Adrenal gland (tissue), 9 donors: ENCODE measurements at regions not wholly inside any gene's neighbourhood (a gene's known extent, or its start where the extent isn't known, plus 50 kb on each side); places are given as distances from the start of the nearest gene placed in this dataset.

Source experiments
- DNase-seq, 7 donors: peaks; one replicate each; pipeline ENCODE4 v3.0.0-alpha.2; 2019 to 2020
- H3K27ac ChIP-seq, 5 donors: fragments of 200-600 bp; sonication (generic) in 4 of 5; 1 replicate in 3 of 5; 2 replicates in 2 of 5; pipeline versions ENCODE4 v1.5.1 to v1.8.0; 2016 to 2020; ENCODE audit warnings: mild to moderate bottlenecking in 1 of 5
- H3K27me3 ChIP-seq: fragments of 200-600 bp; 2 replicates; pipeline ENCODE4 v1.8.0; 2021
- H3K36me3 ChIP-seq, 2 donors: fragments of 200-600 bp; replicated peaks in 1 of 2; 1 replicate in 1 of 2; 2 replicates in 1 of 2; pipeline versions ENCODE4 v1.5.1 to v1.8.0; 2018 to 2022
- H3K4me1 ChIP-seq, 2 donors: fragments of 200-600 bp; replicated peaks in 1 of 2; 1 replicate in 1 of 2; 2 replicates in 1 of 2; pipeline versions ENCODE4 v1.5.1 to v1.8.0; 2018 to 2021
- H3K4me3 ChIP-seq, 4 donors: fragments of 200-600 bp; sonication (generic) in 3 of 4; one replicate each; pipeline ENCODE4 v1.5.1; 2016 to 2018
- H3K9me3 ChIP-seq, 3 donors: fragments of 200-600 bp; sonication (generic) in 1 of 3; replicated peaks in 1 of 3; 1 replicate in 2 of 3; 2 replicates in 1 of 3; pipeline versions ENCODE4 v1.5.1 to v1.8.0; 2016 to 2021
- POLR2A ChIP-seq, 2 donors: fragments of 450-650 bp; IDR thresholded peaks; one replicate each; pipeline ENCODE4 v1.6.1; 2017; ENCODE audit warnings: antibody characterized with exemption in 2 of 2, mild to moderate bottlenecking in 2 of 2, moderate library complexity in 1 of 2
- WGBS, 4 donors: extraction: QIAGEN DNeasy Blood & Tissue Kit in 2 of 4; methylation state at CpG; one replicate each; pipeline versions ENCODE4 v1.1.5 to v1.1.7; 2013 to 2017; 5-methylcytosine and 5-hydroxymethylcytosine counted together
- intact Hi-C, 2 donors: fragments of 100-400 bp; cut with DNase I; formaldehyde crosslinking; loops; one replicate each; pipeline versions ENCODE4 v1.14.1 to v1.15.0; 2022 to 2023
- TF ChIP-seq, protein P1 (sequence below), 6 experiments: fragments of 450-650 bp in 4 of 6; fragments of 200-600 bp in 2 of 6; sonication (generic) in 1 of 6; IDR thresholded peaks; 1 replicate in 5 of 6; 2 replicates in 1 of 6; pipeline versions ENCODE4 v1.5.1 to v1.8.0; 2016 to 2021; ENCODE audit warnings: antibody characterized with exemption in 6 of 6, mild to moderate bottlenecking in 2 of 6, moderate library complexity in 1 of 6
- donor health status: healthy with polysubstance abuse.
- donor health status: Bipolar disorder and iron deficiency.
- donor health status: DM: yes; HTN: yes; CAD: no.
- donor health status: DM: no; HTN: no; CAD: no.
- donor health status: DM: no; HTN: no; CAD: no.

DNA sequence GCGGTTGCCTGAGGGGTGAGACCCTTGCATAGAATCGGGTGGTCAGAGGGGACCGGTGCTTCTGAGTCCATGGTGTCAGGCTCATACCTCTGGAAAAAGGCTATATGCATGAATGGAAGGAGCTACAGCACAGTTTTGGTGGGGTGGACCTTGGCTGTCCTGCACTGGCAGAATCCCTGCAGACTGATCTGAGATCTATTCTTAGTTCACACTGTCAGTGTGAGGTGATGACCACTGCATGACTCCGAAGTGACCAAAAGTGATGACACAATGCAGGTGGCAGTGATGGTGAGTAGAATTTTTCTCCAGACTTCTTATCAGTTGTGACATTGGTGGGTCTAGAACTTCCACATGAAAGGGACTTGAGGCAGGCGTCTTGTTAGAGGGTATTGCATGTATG is 105.2 kb upstream of the SLC28A3 start:
- DNase-seq, result no peak
- 78 to 91% (median 85%) methylated on average over 5 of the region's 5 CpGs for WGBS, 4 donors
- no peaks in the 10 kb centered on the region for H3K9me3 ChIP-seq
- no peak overlapping the region for H3K27ac ChIP-seq
- TF ChIP-seq, protein P1, sequence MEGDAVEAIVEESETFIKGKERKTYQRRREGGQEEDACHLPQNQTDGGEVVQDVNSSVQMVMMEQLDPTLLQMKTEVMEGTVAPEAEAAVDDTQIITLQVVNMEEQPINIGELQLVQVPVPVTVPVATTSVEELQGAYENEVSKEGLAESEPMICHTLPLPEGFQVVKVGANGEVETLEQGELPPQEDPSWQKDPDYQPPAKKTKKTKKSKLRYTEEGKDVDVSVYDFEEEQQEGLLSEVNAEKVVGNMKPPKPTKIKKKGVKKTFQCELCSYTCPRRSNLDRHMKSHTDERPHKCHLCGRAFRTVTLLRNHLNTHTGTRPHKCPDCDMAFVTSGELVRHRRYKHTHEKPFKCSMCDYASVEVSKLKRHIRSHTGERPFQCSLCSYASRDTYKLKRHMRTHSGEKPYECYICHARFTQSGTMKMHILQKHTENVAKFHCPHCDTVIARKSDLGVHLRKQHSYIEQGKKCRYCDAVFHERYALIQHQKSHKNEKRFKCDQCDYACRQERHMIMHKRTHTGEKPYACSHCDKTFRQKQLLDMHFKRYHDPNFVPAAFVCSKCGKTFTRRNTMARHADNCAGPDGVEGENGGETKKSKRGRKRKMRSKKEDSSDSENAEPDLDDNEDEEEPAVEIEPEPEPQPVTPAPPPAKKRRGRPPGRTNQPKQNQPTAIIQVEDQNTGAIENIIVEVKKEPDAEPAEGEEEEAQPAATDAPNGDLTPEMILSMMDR (IDR thresholded peaks at IDR 0.05), result no peak
- TF ChIP-seq POLR2A (IDR thresholded peaks at IDR 0.05), result no peak
- H3K4me3 ChIP-seq, result no peak overlapping the region
- intact Hi-C loops, result no loop called here
- H3K27me3 ChIP-seq, result no peaks in the 10 kb centered on the region
- no peaks in the 10 kb centered on the region for H3K36me3 ChIP-seq
- no peaks in the 10 kb centered on the region for H3K4me1 ChIP-seq

DNA sequence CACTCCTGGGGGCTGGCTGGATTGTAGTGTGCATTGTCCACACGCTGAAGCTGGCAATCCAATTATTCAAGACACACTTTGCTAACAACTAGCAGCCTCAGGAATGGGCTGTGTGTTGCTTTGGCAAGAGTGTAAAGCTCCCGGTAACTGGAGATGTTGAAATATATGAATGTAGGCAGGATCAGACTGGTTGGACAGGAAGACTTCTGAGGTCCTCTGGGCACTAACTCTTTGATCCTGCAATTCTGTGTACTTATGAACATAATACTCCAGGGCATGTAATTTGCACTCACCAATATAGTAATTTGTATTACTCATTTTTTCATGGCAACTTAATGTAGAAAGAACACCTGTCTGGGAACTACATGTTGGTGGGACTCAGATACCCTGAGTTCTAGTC is 106.7 kb upstream of the SLC28A3 start:
- Histone ChIP-seq H3K27ac (no peak overlapping the region), H3K27me3 (no peaks in the 10 kb centered on the region), H3K9me3 (no peaks in the 10 kb centered on the region), H3K4me1 (no peaks in the 10 kb centered on the region), H3K36me3 (no peaks in the 10 kb centered on the region), H3K4me3 (no peak overlapping the region)
- DNase-seq, result no peak
- no peak for TF ChIP-seq POLR2A (IDR thresholded peaks at IDR 0.05)
- TF ChIP-seq, protein P1 (IDR thresholded peaks at IDR 0.05), result no peak
- intact Hi-C loops, result no loop called here
- 52 to 100% (median 80%) methylated on average over 2 of the region's 2 CpGs for WGBS, 4 donors

DNA sequence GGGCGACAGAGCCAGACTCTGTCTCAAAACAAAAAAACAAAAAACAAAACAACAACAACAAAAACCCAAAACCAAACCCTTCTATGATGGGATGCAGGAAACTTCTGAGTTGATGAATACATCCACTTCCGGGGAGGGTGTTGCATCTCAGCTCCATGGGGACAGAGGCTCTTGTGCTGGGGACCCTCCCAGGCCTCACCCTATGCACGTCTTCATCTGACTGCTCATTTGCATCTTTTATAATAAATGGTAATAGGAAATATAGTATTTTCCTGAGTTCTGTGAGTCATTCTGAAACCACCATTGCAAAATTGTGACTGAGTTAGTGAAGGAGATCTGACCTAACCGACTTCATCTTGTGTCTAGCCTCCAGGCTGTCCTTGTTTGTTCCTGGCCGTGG is 109.5 kb upstream of the SLC28A3 start:
- WGBS, 4 donors, result 50 to 69% (median 62%) methylated on average over 5 of the region's 5 CpGs

DNA sequence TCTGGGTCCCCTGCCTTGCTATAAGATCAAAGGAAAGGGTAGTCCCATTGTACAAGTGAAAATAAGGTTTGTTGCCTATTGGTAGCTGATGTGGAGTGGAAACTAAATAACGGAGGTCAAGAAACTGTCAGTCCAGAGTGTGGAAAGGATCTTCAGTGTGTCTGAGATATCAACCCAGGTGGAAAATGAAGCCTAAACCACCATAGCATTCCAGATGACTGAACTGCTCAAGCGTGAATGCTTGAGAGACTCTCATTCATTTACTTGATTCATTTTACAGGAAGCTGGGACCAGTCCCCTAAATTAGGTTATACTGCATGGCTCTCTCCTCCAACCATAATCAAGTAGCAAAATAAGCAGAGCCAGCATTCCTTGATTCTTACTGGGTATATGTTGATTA is 116.0 kb upstream of the SLC28A3 start:
- H3K4me1 ChIP-seq, result no peaks in the 10 kb centered on the region
- WGBS, 4 donors, result 64 to 84% (median 70%) methylated on average over 2 of the region's 2 CpGs

More for the DNA sequence above, 109.5 kb upstream of the SLC28A3 start:
- DNase-seq, result no peak
- no peaks in the 10 kb centered on the region for H3K36me3 ChIP-seq
- no peaks in the 10 kb centered on the region for H3K4me1 ChIP-seq
- intact Hi-C loops, result no loop called here
- TF ChIP-seq, protein P1 (IDR thresholded peaks at IDR 0.05), result no peak
- TF ChIP-seq POLR2A (IDR thresholded peaks at IDR 0.05), result no peak
- H3K27ac ChIP-seq, result no peak overlapping the region
- no peaks in the 10 kb centered on the region for H3K9me3 ChIP-seq
- H3K27me3 ChIP-seq, result no peaks in the 10 kb centered on the region
- H3K4me3 ChIP-seq, result no peak overlapping the region

More for the DNA sequence above, 116.0 kb upstream of the SLC28A3 start:
- no peak overlapping the region for H3K27ac ChIP-seq
- DNase-seq, result no peak
- H3K27me3 ChIP-seq, result no peaks in the 10 kb centered on the region
- intact Hi-C loops, result no loop called here
- H3K36me3 ChIP-seq, result no peaks in the 10 kb centered on the region
- TF ChIP-seq POLR2A (IDR thresholded peaks at IDR 0.05), result no peak
- TF ChIP-seq, protein P1 (IDR thresholded peaks at IDR 0.05), result no peak
- H3K9me3 ChIP-seq, result no peaks in the 10 kb centered on the region
- H3K4me3 ChIP-seq, result no peak overlapping the region
